Jurkat, Clone E6-1 (cell line): ENCODE measurements at regions not wholly inside any gene's neighbourhood (a gene's known extent, or its start where the extent isn't known, plus 50 kb on each side); places are given as distances from the start of the nearest gene placed in this dataset.

ENCODE experiments used
- DNase-seq: peaks from one replicate; pipeline ENCODE4 v3.0.0-alpha.2; 2011; ENCODE audit warnings: low read depth, low spot score
- H3K4me3 ChIP-seq: 2 replicates; pipeline ENCODE4 v1.5.1; 2011; ENCODE audit warnings: mild to moderate bottlenecking, low read length, control low read depth, moderate library complexity

DNA sequence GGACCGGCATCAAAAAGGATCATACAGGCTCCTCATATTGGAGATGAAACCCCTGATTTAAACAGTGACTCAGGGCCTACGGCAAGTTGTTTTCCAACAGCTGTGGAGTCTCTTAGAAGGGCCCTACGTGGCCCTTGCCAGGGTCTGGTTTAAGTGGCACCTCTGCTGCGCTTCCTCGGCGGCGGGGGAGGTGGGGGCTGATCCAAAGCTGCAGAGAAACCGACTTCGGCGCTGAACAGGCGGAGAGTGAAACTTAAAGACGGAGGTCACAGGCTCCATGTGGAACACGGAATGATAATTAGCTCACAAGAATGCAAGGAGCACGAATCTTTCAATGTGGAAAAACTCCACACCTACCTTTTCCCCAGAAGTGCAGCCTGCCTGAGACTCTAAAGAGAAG is 477.9 kb downstream of the TCERG1L start:
- DNase-seq = no peak
- H3K4me3 ChIP-seq = no peak overlapping the region

DNA sequence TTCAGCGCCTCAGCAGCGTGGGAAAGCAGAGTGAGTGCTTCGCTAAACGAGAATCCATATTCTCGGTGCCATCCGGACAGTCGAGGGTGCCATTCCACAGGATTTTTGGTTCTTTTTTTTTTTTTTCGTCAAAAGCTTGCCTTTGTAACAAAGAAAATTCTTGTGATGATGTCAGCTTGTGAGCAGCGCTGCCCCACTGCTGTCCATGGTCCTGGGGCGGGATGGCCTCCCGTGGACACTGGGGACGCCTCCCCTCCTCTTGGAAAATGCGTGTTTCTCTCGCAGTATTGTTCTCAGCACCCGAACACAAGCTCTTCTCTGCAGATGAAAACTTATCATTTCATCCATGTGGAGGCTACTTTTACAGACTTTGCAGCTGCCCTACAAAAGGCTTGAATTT is 477.4 kb downstream of the TCERG1L start:
- DNase-seq = no peak
- H3K4me3 ChIP-seq = no peak overlapping the region

DNA sequence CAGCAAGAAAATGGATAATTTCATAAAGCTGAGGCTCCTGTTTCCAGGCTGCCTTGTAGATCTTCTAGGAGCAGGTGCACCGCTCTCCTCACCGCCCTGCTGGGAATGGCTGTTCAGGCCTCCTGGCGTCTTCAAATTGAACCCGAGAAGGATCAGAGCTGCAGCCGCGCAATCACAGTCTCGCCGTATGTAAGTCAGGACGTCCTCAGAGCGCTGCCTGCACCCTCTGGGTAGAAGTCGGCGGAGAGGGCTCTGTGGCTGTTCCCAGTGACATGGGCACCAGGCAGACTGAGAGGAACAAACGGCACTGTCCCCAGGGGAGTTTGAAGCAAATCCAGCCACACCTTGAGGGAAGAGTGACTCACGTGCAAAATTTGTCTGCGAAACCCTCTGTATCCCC is 476.9 kb downstream of the TCERG1L start:
- no peak overlapping the region for H3K4me3 ChIP-seq
- DNase-seq = no peak

DNA sequence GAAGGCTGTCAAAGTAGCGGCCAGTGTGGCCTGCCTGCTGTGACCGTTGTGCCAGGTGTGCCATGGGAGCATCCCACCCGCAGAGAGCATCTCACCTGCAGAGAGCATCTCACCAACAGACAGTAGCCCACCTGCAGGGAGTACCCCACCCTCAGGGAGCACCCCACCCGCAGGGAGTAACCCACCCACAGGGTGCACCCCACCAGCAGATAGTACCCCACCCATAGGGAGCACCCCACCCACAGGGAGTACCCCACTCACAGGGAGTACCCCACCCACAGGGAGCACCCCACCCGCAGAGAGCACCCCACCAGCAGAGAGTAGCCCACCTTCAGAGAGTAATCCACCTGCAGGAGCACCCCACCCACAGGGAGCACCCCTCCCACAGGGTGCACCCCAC is 476.5 kb downstream of the TCERG1L start:
- H3K4me3 ChIP-seq = no peak overlapping the region
- no peak for DNase-seq

DNA sequence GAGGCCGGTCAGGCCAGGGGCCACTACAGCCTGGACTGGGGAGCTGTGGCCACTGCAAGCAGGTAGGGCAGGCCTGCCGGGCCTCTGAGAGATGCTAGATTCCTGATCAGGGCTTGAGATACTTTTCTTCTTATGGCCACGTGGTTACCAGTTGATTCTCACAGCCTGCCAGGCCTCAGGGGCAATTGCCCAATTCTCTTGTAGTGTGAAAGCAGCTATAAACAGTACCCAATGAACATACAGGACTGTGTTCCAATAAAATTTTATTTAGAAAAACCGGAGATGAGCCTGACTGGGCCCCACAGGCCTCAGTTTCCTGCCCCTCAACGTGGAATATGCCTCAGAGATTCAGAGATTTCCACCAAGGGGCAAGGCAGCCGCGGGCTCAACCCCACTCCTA is 475.2 kb downstream of the TCERG1L start:
- no peak for DNase-seq
- H3K4me3 ChIP-seq = no peak overlapping the region

DNA sequence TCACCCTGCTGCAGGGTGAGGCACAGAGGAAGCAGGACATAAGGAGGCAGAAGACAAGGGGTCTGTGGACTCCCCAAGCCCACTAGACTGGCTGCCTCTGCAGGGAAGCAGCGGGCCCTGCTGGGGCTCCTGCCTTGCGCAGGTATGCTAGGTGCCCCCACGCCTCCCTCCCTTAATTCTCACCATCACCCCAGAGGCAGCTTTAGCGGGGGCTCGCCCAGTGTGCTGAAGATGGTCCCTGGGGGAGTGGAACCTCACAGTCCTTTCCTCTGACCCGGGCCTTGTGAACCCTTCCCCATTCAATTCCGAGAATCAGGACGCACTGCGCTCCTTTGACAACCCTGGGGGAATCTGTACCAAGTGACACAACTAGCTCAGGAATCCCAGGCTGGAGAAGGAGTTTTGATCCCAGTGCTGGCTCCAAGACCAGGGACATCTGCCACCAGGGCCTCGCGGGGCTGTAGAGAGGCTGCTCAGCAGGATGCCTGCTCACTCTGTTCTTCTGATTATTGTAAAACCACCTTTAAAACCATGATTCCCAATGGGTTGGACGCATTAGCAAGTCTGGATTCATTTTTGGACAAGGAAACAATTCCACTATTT is 468.4 kb downstream of the TCERG1L start:
- H3K4me3 ChIP-seq = no peak overlapping the region
- no peak for DNase-seq

DNA sequence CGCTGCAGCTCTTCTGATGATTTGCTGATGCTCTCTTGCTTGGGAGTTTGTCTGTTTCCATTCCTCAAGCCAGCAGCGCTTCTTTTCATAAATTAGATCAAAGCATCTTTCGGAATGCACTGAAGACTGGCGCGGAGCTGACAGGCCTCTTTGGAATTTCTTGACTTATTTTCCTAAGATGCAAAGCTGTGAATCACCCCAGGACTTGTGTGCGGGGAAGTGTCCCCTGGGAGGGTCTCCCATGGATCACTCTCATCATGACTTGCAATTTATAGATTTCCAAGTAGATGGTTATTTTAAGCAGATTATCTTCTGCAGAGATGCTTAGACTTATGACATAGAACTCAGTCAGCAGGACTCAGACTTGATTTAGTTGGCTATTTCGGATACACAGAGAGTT is 467.2 kb downstream of the TCERG1L start:
- no peak overlapping the region for H3K4me3 ChIP-seq
- no peak for DNase-seq

DNA sequence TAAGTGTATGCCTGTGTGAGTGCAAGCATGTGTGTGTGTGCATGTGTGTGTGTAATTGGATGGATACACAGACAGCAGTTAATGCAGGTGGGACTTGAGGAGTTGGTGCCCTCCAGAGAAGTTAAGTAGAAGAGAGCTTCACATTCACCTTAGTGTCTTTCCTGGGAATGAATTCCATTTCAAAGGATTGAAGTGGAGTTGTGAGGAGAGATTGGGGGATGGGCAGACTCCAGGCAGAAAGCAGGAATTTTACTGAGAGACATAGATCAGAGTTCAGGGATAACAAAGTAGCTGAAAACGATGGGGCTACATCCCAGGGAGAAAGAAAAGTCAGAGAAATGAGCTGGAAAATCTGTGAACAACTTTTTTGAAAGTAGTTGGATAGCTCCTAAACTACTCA is 464.4 kb downstream of the TCERG1L start:
- DNase-seq = no peak
- no peak overlapping the region for H3K4me3 ChIP-seq

DNA sequence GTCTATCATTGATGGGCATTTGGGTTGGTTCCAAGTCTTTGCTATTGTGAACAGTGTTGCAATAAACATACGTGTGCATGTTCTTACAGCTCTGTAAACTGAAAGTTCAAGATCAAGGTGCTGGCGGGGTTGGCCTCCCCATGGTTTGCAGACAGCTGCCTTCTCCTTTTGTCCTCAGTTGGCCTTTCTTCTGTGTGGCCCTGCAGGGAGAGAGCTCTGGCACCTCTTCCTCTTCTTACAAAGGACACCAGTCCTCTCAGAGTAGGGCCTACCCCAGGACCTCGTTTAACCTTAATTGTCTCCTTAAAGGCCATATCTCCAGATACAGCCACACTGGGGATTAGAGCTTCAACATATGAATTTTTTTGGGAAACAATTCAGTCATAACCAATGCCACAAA is 462.7 kb downstream of the TCERG1L start:
- no peak overlapping the region for H3K4me3 ChIP-seq
- DNase-seq = no peak

DNA sequence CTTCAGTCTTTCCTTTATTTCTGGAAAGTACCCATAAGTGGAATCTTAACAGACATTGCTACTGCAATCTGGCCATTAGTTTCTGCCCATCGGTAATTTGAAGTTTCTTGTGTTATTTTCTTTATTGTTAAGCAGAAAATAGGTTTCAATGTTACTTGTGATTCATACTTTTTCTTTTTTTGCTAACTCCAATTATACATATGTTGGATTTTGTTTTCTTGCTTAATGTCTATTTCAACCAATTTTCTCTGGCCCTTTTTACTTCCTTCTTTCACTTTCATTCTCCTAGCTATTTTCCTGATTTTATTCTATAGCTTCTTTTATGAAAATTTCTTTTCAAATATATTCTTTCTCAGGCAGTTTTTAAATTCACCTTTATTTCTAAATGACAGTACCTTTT is 457.4 kb downstream of the TCERG1L start:
- DNase-seq = no peak
- H3K4me3 ChIP-seq = no peak overlapping the region

DNA sequence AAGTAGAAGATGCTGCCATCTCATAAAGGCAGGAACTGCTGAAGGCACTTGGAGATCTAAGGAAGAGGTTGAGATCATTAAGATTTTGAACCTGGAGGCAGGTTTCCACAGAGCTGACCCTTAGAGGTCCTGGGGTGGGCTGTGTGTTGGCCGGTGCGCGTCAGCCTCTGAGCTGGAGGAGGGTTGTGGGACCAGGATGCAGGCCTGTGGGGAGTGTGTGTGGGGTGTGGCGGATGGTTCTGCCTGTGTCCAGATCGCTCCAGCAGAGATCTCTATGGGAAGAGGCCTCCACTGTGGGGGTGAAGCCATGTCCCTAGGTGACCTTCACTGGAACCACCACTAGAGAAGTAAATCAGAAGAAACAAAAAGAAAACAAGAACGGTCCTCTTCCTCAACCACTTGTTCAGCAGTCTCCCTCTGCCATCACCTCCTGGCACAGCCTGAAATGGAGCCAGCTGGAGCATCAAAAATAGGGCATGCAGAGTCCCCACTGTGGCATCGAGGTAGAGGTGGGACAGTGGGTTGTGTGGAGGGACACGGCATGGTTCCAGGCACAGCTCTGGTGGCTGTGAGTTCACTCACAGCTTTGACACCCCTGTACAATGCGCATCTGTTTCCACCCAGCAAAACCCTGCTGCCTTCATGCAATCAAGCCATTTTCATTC is 453.8 kb downstream of the TCERG1L start:
- H3K4me3 ChIP-seq = no peak overlapping the region
- no peak for DNase-seq

DNA sequence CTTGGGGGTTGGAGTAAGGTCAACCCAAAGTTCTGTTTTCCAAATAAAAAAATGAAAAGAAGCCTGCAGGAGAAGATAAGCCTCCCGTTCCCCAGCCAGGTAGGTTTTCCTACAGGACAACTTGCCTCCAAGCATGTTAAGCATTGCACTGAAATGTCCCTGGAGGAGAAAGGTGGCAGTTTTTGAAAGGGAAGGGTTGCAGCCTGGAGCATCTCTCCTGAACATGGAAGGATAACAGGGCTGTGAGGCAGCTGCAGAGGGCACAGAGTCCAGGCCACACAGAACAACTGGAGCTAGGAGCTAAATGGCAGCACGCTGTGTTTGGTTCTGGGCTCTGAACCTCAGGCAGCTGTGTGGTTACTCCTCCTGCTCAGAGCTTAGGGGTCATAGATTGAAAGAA is 452.9 kb downstream of the TCERG1L start:
- DNase-seq = no peak
- no peak overlapping the region for H3K4me3 ChIP-seq

DNA sequence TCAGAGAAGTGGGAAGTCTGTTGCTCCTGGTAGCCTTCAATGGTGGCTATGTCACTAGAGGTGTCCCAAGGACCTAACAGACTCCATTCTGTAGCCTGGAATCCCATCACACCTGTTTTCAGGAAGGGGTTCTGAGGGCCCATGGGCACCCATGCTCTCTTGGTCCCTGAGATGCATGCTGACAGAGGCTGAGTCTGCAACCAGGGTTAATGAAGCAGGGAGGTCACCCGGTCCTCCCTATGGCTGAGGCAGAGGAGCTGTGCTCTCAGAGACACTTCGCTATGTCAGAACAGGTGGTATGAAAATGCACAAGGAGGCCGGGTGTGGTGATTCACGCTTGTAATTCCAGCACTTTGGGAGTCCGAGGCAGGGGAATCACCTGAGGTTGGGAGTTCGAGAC is 452.1 kb downstream of the TCERG1L start:
- DNase-seq = no peak
- no peak overlapping the region for H3K4me3 ChIP-seq

DNA sequence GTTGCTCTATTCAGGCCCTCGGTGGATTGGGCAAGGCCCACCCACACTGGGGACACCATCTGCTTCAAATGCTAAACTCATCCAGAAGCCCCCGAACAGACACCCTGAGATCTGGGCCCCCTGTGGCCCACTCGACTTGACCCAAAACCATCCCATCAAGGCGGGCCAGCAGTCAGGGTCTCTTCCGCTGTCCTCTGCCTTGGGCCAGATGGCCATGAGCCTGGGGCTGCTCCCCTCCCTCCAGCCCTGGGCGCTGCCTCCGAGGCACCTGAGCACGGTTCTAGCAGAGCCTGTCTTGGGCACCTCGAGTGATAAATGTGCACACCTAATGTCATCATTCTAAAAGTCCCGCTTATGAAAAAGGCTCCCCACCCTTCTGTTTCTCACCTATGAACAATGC is 449.4 kb downstream of the TCERG1L start:
- H3K4me3 ChIP-seq = no peak overlapping the region
- no peak for DNase-seq

DNA sequence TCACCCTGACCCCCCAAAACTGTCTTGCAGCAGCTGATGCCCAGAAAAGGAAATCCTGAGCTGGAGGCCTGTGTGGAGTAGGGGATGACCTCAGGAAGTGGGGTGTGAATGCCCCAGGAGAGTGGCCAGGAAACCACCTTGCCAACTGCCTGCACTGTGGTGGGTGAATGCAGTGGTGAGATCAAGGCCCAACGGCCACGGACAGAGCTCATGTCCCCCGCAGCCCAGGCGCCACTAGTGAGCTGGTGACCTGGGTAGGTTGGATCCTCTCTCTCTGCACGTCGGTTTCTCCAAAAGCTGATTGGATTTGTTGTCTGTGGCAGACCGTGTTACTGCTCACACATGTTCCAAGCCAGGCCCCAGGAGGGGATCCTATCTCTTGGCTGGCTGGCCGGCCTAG is 448.9 kb downstream of the TCERG1L start:
- DNase-seq = no peak
- no peak overlapping the region for H3K4me3 ChIP-seq

DNA sequence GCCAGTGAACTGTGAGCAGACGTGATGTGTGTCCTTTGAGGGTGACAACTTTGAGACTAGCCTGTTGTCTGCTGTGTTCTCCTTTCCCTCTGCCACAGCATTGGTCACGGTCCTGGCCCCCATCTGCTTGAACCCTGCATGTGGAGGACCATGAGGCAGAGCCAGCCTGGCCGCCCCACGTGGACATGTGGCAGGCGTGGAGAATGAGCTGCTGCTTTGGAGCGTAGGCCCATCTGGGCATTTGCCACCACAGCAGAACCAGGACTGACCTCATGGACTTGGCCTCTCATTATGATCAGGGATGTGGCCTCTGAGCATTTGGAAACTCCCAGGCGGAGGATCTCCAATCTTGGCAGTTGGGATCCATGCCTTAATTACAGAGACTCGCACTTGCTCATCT is 448.5 kb downstream of the TCERG1L start:
- DNase-seq = no peak
- no peak overlapping the region for H3K4me3 ChIP-seq

DNA sequence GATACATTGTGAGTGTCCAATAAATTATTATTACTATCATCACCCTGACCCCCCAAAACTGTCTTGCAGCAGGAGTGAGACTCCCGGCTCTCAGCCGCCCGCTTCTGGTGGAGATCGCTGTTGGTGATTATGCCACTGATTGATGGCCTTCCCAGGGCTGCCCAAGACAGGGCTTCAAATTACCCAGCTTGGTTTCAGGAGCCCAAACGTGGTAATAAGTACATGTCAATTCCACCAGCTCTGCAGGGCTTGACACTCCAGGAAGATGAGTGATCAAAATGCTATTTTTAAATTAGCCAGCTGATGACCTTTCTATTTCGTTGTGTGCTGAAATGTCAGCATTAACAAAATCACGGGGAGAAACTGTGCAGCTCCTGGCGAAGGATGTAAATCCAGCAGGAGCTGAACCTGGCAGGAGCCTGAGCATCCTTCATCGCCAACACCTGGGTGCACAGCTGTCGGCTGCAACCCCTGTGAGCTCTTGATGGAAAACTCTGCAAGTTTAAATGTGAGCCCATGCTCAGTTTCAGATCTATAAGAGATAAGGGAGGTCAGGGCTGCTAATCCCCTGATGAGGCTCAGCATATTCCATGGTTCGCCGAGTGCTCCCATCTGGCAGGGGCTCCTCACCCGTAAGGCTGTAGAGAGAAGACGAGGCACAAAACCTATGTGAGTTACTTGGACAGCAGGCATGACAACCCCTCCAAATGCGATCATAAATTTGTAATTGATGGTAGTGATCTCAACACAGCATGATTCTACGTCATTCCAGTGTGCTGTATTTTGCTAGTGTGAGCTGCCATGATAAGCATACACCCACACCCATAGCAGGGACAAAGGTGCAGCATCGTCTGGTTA is 446.3 kb downstream of the TCERG1L start:
- no peak for DNase-seq
- no peak overlapping the region for H3K4me3 ChIP-seq

DNA sequence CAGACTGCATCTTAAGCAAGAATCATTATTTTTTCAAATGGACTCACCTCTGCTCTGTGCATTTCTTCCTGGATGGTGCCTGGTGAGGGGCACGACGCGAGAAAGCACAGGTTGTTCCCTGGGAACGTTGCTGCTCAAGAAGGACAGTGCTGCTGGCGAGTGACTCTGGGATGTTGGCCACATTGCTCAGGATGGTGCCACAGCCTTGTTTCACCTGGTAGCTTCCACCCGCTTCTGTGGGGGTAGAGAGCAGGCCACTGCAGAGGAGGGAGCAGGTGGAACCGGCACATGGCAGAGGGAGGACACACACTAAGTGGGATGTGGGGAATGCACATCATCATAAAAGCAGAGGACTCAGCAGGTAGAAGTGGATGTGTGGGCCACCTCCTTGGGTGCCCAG is 444.7 kb downstream of the TCERG1L start:
- DNase-seq = no peak

DNA sequence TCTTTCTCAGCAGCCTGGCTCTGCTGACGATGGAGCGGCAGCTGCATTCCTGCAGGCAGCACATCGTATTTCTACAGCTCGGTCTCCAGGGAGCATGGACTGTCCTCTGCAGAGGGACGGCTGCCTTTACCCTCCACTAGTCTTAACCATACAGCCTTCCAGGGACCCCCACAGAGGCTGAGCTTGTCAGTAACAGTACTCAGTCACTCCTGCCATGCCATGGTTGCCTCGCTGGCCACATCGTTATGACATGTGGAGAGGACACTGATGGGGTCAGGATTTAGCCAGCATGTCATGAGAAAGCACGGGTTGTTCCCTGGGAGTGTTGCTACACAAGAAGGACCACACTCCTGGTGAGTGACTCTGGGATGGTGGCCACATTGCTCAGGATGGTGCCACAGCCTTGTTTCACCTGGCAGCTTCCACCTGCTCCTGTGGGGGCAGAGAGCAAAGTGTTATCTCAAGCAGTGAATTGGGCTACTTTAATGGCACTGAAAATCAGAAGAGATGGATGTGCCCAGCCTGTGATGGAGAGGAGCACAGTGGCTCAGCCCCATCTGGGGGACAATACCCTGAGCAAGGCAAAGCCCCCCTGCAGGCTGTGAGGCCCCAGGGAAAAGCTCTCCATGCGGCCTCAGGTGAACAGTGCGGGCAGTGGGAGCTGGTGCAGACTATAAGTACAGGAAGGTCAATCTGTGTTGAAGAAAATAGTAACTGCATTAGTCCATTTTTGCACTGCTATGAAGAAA is 443.9 kb downstream of the TCERG1L start:
- no peak overlapping the region for H3K4me3 ChIP-seq
- DNase-seq = no peak

More for the DNA sequence above, 444.7 kb downstream of the TCERG1L start:
- H3K4me3 ChIP-seq = no peak overlapping the region
